Activated naive CD4-positive, alpha-beta T cell treated with Interleukin-2 at 50 U/mL for 16 hours (primary cell): ENCODE measurements at regions not wholly inside any gene's neighbourhood (a gene's known extent, or its start where the extent isn't known, plus 50 kb on each side); places are given as distances from the start of the nearest gene placed in this dataset.
"Not testable (repeated sequence)": the region's sequence is repeated elsewhere in the genome, so short reads cannot be mapped to it uniquely, and the experiment has no call there.

Experiments used
- DNase-seq: peaks from one replicate; pipeline ENCODE4 v3.0.0-alpha.2; 2020

- DNase-seq, result no peak
Measured at GRCh38 chr3:177608443-177608842, 411.2 kb upstream of the TBL1XR1 start.

GRCh38 chr3:177609613-177610012 lies 412.3 kb upstream of the TBL1XR1 start:
- DNase-seq, result no peak

- DNase-seq, result no peak
Measured at GRCh38 chr3:177610262-177610661, 413.0 kb upstream of the TBL1XR1 start.

- no peak for DNase-seq
Measured at GRCh38 chr3:177610686-177611633, 413.7 kb upstream of the TBL1XR1 start.

GRCh38 chr3:177611752-177612334 lies 414.6 kb upstream of the TBL1XR1 start:
- DNase-seq, result no peak

- no peak for DNase-seq
Measured at GRCh38 chr3:177613901-177614300, 416.6 kb upstream of the TBL1XR1 start.

- DNase-seq, result no peak
Measured at GRCh38 chr3:177615015-177615414, 417.7 kb upstream of the TBL1XR1 start.

GRCh38 chr3:177618873-177619733 lies 421.8 kb upstream of the TBL1XR1 start:
- no peak for DNase-seq

GRCh38 chr3:177620073-177620472 lies 422.8 kb upstream of the TBL1XR1 start:
- no peak for DNase-seq

GRCh38 chr3:177622520-177622919 lies 425.2 kb upstream of the TBL1XR1 start:
- no peak for DNase-seq

- no peak for DNase-seq
Measured at GRCh38 chr3:177622982-177623617, 425.8 kb upstream of the TBL1XR1 start.

- DNase-seq, result peak; percentile 25
Measured at GRCh38 chr3:177624528-177625495, 427.5 kb upstream of the TBL1XR1 start.

GRCh38 chr3:177626045-177626444 lies 428.8 kb upstream of the TBL1XR1 start:
- DNase-seq, result no peak

GRCh38 chr3:177628095-177628719 lies 430.9 kb upstream of the TBL1XR1 start:
- not testable (repeated sequence) for DNase-seq

- no peak for DNase-seq
Measured at GRCh38 chr3:177629276-177629675, 432.0 kb upstream of the TBL1XR1 start.

GRCh38 chr3:177633671-177634207 lies 436.5 kb upstream of the TBL1XR1 start:
- no peak for DNase-seq

- not testable (repeated sequence) for DNase-seq
Measured at GRCh38 chr3:177635601-177636106, 438.4 kb upstream of the TBL1XR1 start.

- no peak for DNase-seq
Measured at GRCh38 chr3:177640319-177640965, 443.2 kb upstream of the TBL1XR1 start.

GRCh38 chr3:177641206-177641605 lies 443.9 kb upstream of the TBL1XR1 start:
- no peak for DNase-seq
